WERI-Rb-1 (cell line): ENCODE measurements at regions not wholly inside any gene's neighbourhood (a gene's known extent, or its start where the extent isn't known, plus 50 kb on each side); places are given as distances from the start of the nearest gene placed in this dataset.

Experiments used
- DNase-seq: peaks from one replicate; pipeline ENCODE4 v3.0.0-alpha.2; 2020
- H3K27ac ChIP-seq: fragments of 250-450 bp; sonication (Bioruptor Pico); 2 replicates; pipeline ENCODE4 v1.5.1; 2020; ENCODE audit warnings: mild to moderate bottlenecking, moderate library complexity
- H3K27me3 ChIP-seq: fragments of 250-450 bp; sonication (Bioruptor Pico); 2 replicates; pipeline ENCODE4 v1.5.1; 2021; ENCODE audit warnings: mild to moderate bottlenecking, low read depth, moderate library complexity; ENCODE audit not compliant: insufficient read depth, severe bottlenecking
- H3K36me3 ChIP-seq: fragments of 250-450 bp; sonication (Bioruptor Pico); 2 replicates; pipeline ENCODE4 v1.5.1; 2020; ENCODE audit warnings: mild to moderate bottlenecking, moderate library complexity
- H3K4me3 ChIP-seq: 2 replicates; pipeline ENCODE4 v1.5.1; 2011; ENCODE audit warnings: low read depth, mild to moderate bottlenecking, control low read depth, low read length
- H3K9me3 ChIP-seq: fragments of 250-450 bp; sonication (Bioruptor Pico); 2 replicates; pipeline ENCODE4 v1.5.1; 2021; ENCODE audit warnings: mild to moderate bottlenecking, moderate library complexity; ENCODE audit not compliant: severe bottlenecking
- TF ChIP-seq, protein P1 (sequence below): IDR thresholded peaks from 2 replicates; pipeline ENCODE4 v1.5.1; 2011; ENCODE audit warnings: low read depth, mild to moderate bottlenecking, control low read depth, inconsistent platforms, low read length

DNA sequence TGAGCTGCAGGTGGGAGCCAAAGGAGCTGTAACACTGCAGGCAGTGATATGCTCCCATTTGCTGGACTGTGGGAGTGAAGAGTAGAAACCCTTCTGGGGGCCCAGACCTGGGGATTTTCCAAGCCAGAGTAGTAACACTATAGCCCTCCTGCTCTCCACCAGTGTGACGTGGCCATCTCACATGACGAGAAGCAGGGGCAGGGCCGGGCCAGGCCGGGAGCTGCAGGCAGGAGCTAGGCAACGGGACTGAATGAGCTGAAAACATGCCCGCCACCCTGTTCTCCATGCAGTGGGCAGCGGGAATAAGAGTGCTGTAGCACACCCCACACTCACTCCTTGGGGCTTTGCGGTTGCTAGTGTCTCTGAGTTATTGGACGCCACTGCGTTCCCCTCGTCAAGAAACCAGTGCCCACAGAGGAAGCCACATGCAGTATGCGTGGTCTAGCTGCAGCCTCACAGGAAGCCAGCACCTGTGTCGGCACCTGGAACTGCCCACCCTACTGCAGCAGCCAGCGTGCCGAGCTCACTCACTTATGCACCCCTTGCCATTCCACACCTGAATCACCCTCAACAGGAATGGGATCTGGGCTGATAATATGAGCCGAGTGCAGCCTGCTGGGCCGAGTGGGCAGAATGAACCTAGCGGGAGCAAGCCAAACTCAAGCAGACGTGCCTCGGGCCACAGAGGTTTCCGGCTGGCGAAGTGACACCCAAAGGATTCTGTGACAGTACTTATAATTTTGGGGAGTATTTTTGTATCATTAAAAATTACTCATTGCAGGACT is 1389.6 kb downstream of the KCNT2 start:
- H3K27ac ChIP-seq = no peak overlapping the region
- no peaks in the 10 kb centered on the region for H3K27me3 ChIP-seq
- no peaks in the 10 kb centered on the region for H3K36me3 ChIP-seq
- no peaks in the 10 kb centered on the region for H3K9me3 ChIP-seq
- TF ChIP-seq, protein P1, sequence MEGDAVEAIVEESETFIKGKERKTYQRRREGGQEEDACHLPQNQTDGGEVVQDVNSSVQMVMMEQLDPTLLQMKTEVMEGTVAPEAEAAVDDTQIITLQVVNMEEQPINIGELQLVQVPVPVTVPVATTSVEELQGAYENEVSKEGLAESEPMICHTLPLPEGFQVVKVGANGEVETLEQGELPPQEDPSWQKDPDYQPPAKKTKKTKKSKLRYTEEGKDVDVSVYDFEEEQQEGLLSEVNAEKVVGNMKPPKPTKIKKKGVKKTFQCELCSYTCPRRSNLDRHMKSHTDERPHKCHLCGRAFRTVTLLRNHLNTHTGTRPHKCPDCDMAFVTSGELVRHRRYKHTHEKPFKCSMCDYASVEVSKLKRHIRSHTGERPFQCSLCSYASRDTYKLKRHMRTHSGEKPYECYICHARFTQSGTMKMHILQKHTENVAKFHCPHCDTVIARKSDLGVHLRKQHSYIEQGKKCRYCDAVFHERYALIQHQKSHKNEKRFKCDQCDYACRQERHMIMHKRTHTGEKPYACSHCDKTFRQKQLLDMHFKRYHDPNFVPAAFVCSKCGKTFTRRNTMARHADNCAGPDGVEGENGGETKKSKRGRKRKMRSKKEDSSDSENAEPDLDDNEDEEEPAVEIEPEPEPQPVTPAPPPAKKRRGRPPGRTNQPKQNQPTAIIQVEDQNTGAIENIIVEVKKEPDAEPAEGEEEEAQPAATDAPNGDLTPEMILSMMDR = no peak
- no peak for DNase-seq
- no peak overlapping the region for H3K4me3 ChIP-seq

- no peak for DNase-seq
Measured at GRCh38 chr1:195202241-195202640, 1406.0 kb downstream of the KCNT2 start.

GRCh38 chr1:195200772-195201171 is 1407.5 kb downstream of the KCNT2 start:
- TF ChIP-seq, protein P1 = no peak
- H3K9me3 ChIP-seq = no peaks in the 10 kb centered on the region
- H3K27ac ChIP-seq = no peak overlapping the region
- no peaks in the 10 kb centered on the region for H3K27me3 ChIP-seq
- H3K36me3 ChIP-seq = no peaks in the 10 kb centered on the region
- no peak overlapping the region for H3K4me3 ChIP-seq
- no peak for DNase-seq

More at GRCh38 chr1:195202241-195202640, 1406.0 kb downstream of the KCNT2 start:
- TF ChIP-seq, protein P1 = no peak
- no peak overlapping the region for H3K27ac ChIP-seq
- no peaks in the 10 kb centered on the region for H3K36me3 ChIP-seq
- no peak overlapping the region for H3K4me3 ChIP-seq
- no peaks in the 10 kb centered on the region for H3K9me3 ChIP-seq
- no peaks in the 10 kb centered on the region for H3K27me3 ChIP-seq

- H3K27me3 ChIP-seq = no peaks in the 10 kb centered on the region
- no peak overlapping the region for H3K4me3 ChIP-seq
- H3K27ac ChIP-seq = no peak overlapping the region
- H3K36me3 ChIP-seq = no peaks in the 10 kb centered on the region
- TF ChIP-seq, protein P1 = no peak
- no peak for DNase-seq
- no peaks in the 10 kb centered on the region for H3K9me3 ChIP-seq
Measured at GRCh38 chr1:195197116-195197515, 1411.1 kb downstream of the KCNT2 start.

DNA sequence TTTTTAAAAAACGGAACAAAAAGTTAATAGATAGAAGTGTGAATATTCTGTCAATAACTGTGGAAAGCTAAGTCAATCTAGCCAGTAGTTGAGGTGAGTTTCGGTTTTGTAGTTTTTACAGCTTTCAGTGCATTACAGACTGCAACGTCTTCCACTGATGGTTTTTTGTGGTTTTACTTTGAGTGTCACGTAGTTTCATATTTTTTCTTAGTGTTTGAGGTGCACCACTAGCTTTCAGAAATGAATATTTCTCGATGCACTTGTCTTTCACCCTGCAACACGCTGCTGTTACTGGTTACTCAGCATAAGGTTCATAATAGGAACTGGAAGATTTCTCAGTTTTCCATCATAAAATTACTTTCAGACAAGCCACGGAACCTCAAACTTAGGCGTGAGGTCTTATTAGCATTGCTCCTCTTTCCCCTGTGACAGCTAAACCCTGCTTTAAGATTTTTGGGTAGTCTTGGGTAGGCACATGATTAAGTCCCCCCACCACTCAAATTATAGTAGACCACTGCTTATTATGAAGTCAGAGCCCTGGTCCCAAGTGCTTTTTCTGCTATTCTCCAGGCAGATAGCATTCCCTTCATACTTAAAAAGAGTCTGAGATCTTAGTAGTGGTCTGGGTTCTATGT is 1412.7 kb downstream of the KCNT2 start:
- Histone ChIP-seq H3K27ac (no peak overlapping the region), H3K4me3 (no peak overlapping the region), H3K27me3 (no peaks in the 10 kb centered on the region), H3K9me3 (no peaks in the 10 kb centered on the region), H3K36me3 (no peaks in the 10 kb centered on the region)
- DNase-seq = no peak
- TF ChIP-seq, protein P1 = no peak
